Keratinocyte (primary cell): ENCODE measurements at regions not wholly inside any gene's neighbourhood (a gene's known extent, or its start where the extent isn't known, plus 50 kb on each side); places are given as distances from the start of the nearest gene placed in this dataset.

Source experiments
- DNase-seq: peaks from one replicate; pipeline ENCODE4 v3.0.0-alpha.2; 2011; ENCODE audit warnings: low read depth, missing footprints, low spot score
- FAIRE-seq: peaks from 2 replicates; lab custom pipeline; 2011; peaks lifted over from hg19 to GRCh38; lab: Jason Lieb, UNC
- H2AFZ ChIP-seq: 2 replicates; pipeline ENCODE4 v1.6.0; 2012; ENCODE audit warnings: low read length, control low read depth, inconsistent platforms; ENCODE audit not compliant: control insufficient read depth
- H3K27ac ChIP-seq: 2 replicates; pipeline ENCODE4 v1.5.1; 2011; ENCODE audit warnings: low read length; ENCODE audit not compliant: control insufficient read depth, insufficient read depth
- H3K27me3 ChIP-seq: 3 replicates; pipeline ENCODE4 v1.6.0; 2011; ENCODE audit warnings: low read length; ENCODE audit not compliant: control insufficient read depth, insufficient read depth; ENCODE audit errors: extremely low read depth
- H3K36me3 ChIP-seq, 2 experiments: 2 replicates in 1 of 2; 3 replicates in 1 of 2; pipeline ENCODE4 v1.5.1; 2011; ENCODE audit warnings: low read length in 2 of 2, mild to moderate bottlenecking in 1 of 2; ENCODE audit not compliant: control insufficient read depth in 2 of 2, insufficient read depth in 2 of 2; ENCODE audit errors: extremely low read depth in 1 of 2
- H3K4me1 ChIP-seq: 3 replicates; pipeline ENCODE4 v1.5.1; 2011; ENCODE audit warnings: low read length; ENCODE audit not compliant: control insufficient read depth, insufficient read depth; ENCODE audit errors: extremely low read depth
- H3K4me2 ChIP-seq: 3 replicates; pipeline ENCODE4 v1.6.0; 2011; ENCODE audit warnings: low read depth, low read length; ENCODE audit not compliant: control insufficient read depth, insufficient read depth; ENCODE audit errors: extremely low read depth
- H3K4me3 ChIP-seq, 3 experiments: fragments of 200-600 bp in 1 of 3; sonication (generic) in 1 of 3; 2 replicates in 2 of 3; 3 replicates in 1 of 3; pipeline ENCODE4 v1.5.1; 2011 to 2016; ENCODE audit warnings: low read length in 3 of 3, mild to moderate bottlenecking in 3 of 3, control low read depth in 2 of 3, inconsistent platforms in 1 of 3, low read depth in 1 of 3, mixed read lengths in 1 of 3, mixed run types in 1 of 3, moderate library complexity in 1 of 3; ENCODE audit not compliant: control insufficient read depth in 2 of 3, insufficient read depth in 2 of 3; ENCODE audit errors: extremely low read depth in 1 of 3
- H3K79me2 ChIP-seq: 2 replicates; pipeline ENCODE4 v1.6.0; 2012; ENCODE audit warnings: low read length; ENCODE audit not compliant: control insufficient read depth, insufficient read depth
- H3K9ac ChIP-seq: 3 replicates; pipeline ENCODE4 v1.6.0; 2011; ENCODE audit warnings: low read length; ENCODE audit not compliant: control insufficient read depth, insufficient read depth; ENCODE audit errors: extremely low read depth
- H3K9me1 ChIP-seq: 3 replicates; pipeline ENCODE4 v1.6.0; 2011; ENCODE audit warnings: low read length; ENCODE audit not compliant: control insufficient read depth, insufficient read depth; ENCODE audit errors: extremely low read depth
- H3K9me3 ChIP-seq: 2 replicates; pipeline ENCODE4 v1.5.1; 2012; ENCODE audit warnings: low read depth, low read length; ENCODE audit not compliant: control insufficient read depth
- H4K20me1 ChIP-seq: 3 replicates; pipeline ENCODE4 v1.6.0; 2011; ENCODE audit warnings: low read length; ENCODE audit not compliant: control insufficient read depth, insufficient read depth; ENCODE audit errors: extremely low read depth
- EZH2 ChIP-seq: IDR thresholded peaks from one replicate; pipeline ENCODE4 v1.6.1; 2012; ENCODE audit warnings: inconsistent platforms, mild to moderate bottlenecking, low read length, moderate library complexity
- dilution Hi-C: fragments of 300-500 bp; cut with MboI; formaldehyde crosslinking; loops from one replicate; pipeline ENCODE4 v1.7.0; 2020; ENCODE audit warnings: low sequenced_read_pairs; ENCODE audit not compliant: extremely low pct_ligation_motif_present
- TF ChIP-seq, protein P1 (sequence below), 3 experiments: IDR thresholded peaks in 1 of 3; conservative IDR thresholded peaks in 1 of 3; optimal IDR thresholded peaks in 1 of 3; 2 replicates in 2 of 3; 3 replicates in 1 of 3; pipeline versions ENCODE3 to v1.5.1; 2011; ENCODE audit warnings: low read length in 3 of 3, mild to moderate bottlenecking in 3 of 3, moderate library complexity in 2 of 3, control low read depth in 1 of 3, inconsistent platforms in 1 of 3; ENCODE audit not compliant: insufficient read depth in 2 of 3; ENCODE audit errors: extremely low read depth in 1 of 3

DNA sequence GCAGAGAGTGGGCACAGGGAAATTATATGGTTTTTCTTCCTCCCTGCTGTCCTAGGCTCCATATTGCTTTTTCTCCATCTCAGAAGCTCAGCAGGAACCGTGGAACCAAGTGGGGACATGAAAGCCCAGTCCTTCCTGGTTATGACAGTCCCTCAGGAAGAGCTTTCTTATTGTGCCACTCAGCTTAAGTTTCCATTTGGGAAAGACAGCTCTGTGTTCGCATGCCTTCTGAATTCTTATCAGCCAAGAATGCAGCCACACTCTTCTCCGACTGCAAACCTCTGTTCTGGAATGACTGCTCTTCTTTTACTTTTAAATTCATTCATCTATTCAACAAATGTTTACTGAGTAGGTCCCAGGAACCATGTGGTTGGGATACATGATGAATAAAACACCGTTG is 58.0 kb upstream of the PPARGC1A start:
- Histone ChIP-seq H3K27me3 (no peaks in the 10 kb centered on the region), H3K27ac (no peak overlapping the region), H3K79me2 (no peaks in the 10 kb centered on the region), H3K4me2 (no peak overlapping the region), H4K20me1 (no peaks in the 10 kb centered on the region), H3K9me1 (no peaks in the 10 kb centered on the region), H3K36me3 (no peaks in the 10 kb centered on the region), H2AFZ (no peak overlapping the region), H3K4me1 (peaks cover 6% of the 10 kb centered on the region), H3K9me3 (no peaks in the 10 kb centered on the region), H3K4me3 (no peak overlapping the region), H3K9ac (no peak overlapping the region)
- FAIRE-seq (no peak), DNase-seq (no peak)
- no peak for TF ChIP-seq EZH2
- TF ChIP-seq, protein P1, sequence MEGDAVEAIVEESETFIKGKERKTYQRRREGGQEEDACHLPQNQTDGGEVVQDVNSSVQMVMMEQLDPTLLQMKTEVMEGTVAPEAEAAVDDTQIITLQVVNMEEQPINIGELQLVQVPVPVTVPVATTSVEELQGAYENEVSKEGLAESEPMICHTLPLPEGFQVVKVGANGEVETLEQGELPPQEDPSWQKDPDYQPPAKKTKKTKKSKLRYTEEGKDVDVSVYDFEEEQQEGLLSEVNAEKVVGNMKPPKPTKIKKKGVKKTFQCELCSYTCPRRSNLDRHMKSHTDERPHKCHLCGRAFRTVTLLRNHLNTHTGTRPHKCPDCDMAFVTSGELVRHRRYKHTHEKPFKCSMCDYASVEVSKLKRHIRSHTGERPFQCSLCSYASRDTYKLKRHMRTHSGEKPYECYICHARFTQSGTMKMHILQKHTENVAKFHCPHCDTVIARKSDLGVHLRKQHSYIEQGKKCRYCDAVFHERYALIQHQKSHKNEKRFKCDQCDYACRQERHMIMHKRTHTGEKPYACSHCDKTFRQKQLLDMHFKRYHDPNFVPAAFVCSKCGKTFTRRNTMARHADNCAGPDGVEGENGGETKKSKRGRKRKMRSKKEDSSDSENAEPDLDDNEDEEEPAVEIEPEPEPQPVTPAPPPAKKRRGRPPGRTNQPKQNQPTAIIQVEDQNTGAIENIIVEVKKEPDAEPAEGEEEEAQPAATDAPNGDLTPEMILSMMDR (optimal IDR thresholded peaks at IDR 0.05 in 1 of 3, IDR thresholded peaks at IDR 0.05 in 1 of 3, conservative IDR thresholded peaks at IDR 0.05 in 1 of 3; ENCODE audit: extremely low read depth in 1 of 3, insufficient read depth in 2 of 3, low read length in 3 of 3), result no peak
- dilution Hi-C loops, result no loop called here

GRCh38 chr4:23946299-23946698 is 56.5 kb upstream of the PPARGC1A start:
- Histone ChIP-seq H3K4me3 (no peak overlapping the region), H3K27me3 (no peaks in the 10 kb centered on the region), H3K9me3 (no peaks in the 10 kb centered on the region), H3K79me2 (no peaks in the 10 kb centered on the region), H3K9me1 (no peaks in the 10 kb centered on the region), H3K4me2 (no peak overlapping the region), H3K36me3 (no peaks in the 10 kb centered on the region), H3K9ac (no peak overlapping the region), H4K20me1 (no peaks in the 10 kb centered on the region), H2AFZ (no peak overlapping the region), H3K27ac (no peak overlapping the region), H3K4me1 (peaks cover 6% of the 10 kb centered on the region)
- DNase-seq (no peak), FAIRE-seq (no peak)
- TF ChIP-seq EZH2, result no peak
- TF ChIP-seq, protein P1 (optimal IDR thresholded peaks at IDR 0.05 in 1 of 3, IDR thresholded peaks at IDR 0.05 in 1 of 3, conservative IDR thresholded peaks at IDR 0.05 in 1 of 3; ENCODE audit: extremely low read depth in 1 of 3, insufficient read depth in 2 of 3, low read length in 3 of 3), result no peak
- dilution Hi-C loops, result no loop called here
